OCI-LY1 (cell line): ENCODE measurements at regions not wholly inside any gene's neighbourhood (a gene's known extent, or its start where the extent isn't known, plus 50 kb on each side); places are given as distances from the start of the nearest gene placed in this dataset.

Experiments used
- EZH2 ChIP-seq: fragments of 200-600 bp; sonication (generic), shearing (Covaris generic); IDR thresholded peaks from 2 replicates; pipeline ENCODE4 v1.8.0; 2017; ENCODE audit warnings: borderline replicate concordance, mixed run types, mild to moderate bottlenecking, antibody characterized with exemption, low read length, moderate library complexity, mixed read lengths
- TF ChIP-seq, protein P1 (sequence below): fragments of 200-600 bp; sonication (generic), shearing (Covaris generic); IDR thresholded peaks from 2 replicates; pipeline ENCODE4 v1.5.1; 2017; ENCODE audit warnings: mild to moderate bottlenecking, antibody characterized with exemption, low read length, moderate library complexity, mixed read lengths

DNA sequence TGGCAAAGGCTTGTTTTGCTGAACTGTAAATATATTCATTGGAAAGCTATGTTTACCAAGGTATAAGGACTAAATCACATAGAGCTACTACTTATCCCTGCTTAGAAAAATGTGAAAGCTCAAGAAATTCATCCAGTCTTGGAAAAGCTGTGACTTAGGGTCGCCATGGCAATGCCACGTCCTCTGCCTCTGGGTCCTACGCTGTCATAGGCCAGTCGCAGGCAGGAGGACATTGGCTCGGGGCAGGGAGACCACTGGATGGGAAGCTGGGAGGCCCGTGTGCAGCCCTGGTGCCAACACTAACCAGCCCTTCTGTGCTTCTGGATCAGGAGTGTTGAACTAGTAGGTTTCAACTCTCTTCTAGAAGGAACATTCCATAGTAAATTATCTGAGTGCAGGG is 67.3 kb upstream of the PDZD8 start:
- TF ChIP-seq, protein P1, sequence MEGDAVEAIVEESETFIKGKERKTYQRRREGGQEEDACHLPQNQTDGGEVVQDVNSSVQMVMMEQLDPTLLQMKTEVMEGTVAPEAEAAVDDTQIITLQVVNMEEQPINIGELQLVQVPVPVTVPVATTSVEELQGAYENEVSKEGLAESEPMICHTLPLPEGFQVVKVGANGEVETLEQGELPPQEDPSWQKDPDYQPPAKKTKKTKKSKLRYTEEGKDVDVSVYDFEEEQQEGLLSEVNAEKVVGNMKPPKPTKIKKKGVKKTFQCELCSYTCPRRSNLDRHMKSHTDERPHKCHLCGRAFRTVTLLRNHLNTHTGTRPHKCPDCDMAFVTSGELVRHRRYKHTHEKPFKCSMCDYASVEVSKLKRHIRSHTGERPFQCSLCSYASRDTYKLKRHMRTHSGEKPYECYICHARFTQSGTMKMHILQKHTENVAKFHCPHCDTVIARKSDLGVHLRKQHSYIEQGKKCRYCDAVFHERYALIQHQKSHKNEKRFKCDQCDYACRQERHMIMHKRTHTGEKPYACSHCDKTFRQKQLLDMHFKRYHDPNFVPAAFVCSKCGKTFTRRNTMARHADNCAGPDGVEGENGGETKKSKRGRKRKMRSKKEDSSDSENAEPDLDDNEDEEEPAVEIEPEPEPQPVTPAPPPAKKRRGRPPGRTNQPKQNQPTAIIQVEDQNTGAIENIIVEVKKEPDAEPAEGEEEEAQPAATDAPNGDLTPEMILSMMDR, result no peak
- no peak for TF ChIP-seq EZH2
